SKM-1 (cell line): ENCODE measurements at regions not wholly inside any gene's neighbourhood (a gene's known extent, or its start where the extent isn't known, plus 50 kb on each side); places are given as distances from the start of the nearest gene placed in this dataset.

Source experiments
- DNase-seq: peaks from one replicate; lab custom pipeline; 2025; ENCODE audit not compliant: unreplicated experiment; lab: John Stamatoyannopoulos, UW

DNA sequence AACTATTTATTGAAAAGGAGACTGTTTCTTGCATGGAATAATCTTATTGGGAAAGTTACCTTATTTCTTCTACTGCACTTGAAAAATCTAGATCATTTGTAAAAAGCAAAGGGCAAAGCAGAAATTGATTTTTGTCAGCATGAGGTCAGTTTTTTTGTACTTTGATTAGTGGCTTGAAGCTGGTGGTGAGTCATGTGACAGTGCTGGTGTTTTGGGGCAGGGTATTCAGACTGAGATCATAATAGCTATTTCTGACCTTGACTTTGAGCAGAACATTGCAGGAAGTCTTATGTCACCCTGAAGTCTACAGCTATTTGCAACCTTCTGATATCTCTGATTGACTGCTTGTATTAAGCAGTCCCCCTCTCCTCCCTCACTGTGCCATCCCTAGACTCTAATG lies 66.3 kb upstream of the SORCS3 start:
- no peak for DNase-seq

DNA sequence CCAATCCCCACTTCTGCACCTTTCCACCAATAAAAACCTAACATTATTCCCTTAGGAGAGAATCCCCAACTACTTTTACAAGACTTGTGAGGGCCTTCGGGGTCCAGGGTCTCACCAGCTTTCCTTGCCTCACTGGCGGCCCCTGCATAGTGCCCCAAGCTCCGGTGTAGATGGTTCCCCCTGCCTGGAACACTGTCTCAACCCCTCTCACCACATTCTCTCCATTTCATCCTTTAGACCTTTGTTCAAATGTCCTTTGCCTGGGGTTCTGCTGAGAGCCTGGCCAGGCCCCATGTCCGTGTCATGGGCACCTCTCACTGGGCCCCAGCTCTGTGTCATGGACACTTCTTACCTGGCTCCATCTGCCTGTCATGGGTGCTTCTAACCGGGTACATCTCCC lies 64.5 kb upstream of the SORCS3 start:
- no peak for DNase-seq

DNA sequence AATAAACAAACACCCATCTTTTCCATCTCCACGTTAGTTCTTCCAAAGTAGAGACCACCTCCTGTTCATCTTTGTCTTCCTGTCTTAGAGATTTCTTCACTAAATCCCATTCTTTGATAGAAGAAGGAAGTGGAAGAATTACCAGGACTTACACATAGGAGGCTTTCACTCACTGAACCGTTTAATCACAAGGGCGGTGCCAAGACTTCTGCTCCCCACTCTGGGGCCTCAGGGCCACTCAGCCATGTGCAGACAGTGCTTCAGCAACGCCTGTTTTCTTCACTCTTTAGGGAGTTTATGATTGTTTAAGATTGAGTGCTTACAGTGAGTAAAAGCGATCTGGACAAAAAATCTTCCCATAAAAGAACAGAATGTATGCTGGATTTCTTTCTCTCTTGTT lies 63.9 kb upstream of the SORCS3 start:
- DNase-seq, result no peak

DNA sequence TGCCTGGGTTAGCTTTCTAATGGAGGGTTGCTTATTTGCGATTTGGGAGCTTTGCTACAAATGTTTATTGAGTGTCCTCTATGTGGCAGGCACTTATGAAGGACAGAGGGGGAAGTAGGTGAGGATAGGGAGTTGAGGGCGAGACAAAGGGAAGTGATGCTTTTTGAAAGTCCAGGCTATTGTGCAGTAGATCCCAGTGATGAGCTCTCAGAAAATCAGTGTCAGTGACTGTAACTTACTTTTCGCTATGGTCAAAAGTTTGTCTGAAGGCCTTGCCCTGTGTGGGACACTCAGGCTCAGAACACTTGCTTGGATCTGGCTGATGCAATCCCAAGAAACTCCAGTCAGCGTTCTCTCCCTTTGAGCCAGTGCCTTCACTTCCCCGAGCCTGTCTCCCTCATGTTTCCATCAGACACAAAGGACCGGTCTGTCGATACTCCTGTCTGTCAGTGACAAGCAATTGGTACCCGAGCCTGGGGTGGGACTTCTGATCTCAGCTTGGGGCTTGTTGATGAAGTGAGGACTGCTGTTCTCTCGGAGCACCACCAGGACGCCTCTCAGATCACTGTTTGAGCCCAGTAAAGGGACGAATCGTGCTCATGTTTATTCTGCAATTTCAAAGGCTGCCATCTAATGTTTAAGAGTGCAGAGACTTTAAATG lies 63.1 kb upstream of the SORCS3 start:
- DNase-seq, result no peak

DNA sequence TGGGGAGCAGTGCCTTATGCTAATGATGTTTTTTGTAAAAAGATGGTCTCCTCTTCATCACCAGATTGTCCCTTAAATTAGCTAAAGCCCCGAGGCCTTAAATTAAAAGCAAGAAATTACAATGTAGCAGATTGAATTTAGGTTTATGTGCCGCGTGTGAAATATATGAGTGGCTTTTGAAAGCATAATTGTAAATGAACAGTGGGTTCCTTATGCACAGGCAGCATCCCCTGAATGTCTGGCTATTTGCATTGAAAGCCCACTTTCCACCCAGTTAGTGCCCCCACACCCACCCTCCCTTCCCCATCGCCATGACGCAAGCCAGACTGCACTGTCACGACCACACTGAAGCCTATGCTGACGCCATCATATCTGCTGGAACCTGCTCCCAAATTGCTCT lies 62.4 kb upstream of the SORCS3 start:
- DNase-seq, result no peak

- no peak for DNase-seq
Observed at GRCh38 chr10:104579136-104579535, 62.0 kb upstream of the SORCS3 start.

DNA sequence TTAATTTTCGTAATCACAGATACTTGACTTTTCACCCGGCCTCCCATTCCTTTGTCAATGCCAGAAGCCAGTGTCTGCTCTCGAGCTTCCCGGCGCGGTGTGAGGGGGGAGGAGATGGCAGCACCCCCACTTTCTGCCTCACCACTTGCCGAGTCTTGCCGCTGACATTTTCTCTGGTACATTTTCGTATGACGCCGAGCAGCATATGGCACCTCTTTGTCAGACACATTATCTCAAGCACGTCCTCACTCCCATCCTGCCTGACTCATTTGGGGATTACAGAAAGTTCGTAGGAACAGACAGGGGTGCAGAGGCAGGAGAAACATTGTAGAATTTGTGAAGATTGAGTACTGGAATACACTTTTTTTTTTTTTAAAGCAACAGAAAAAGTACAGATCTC lies 60.8 kb upstream of the SORCS3 start:
- DNase-seq, result no peak

GRCh38 chr10:104580774-104581675 lies 60.1 kb upstream of the SORCS3 start:
- DNase-seq, result peak; percentile 28

GRCh38 chr10:104581884-104582601 lies 59.0 kb upstream of the SORCS3 start:
- DNase-seq, result no peak

- DNase-seq, result no peak
Observed at GRCh38 chr10:104582602-104582951, 58.5 kb upstream of the SORCS3 start.

DNA sequence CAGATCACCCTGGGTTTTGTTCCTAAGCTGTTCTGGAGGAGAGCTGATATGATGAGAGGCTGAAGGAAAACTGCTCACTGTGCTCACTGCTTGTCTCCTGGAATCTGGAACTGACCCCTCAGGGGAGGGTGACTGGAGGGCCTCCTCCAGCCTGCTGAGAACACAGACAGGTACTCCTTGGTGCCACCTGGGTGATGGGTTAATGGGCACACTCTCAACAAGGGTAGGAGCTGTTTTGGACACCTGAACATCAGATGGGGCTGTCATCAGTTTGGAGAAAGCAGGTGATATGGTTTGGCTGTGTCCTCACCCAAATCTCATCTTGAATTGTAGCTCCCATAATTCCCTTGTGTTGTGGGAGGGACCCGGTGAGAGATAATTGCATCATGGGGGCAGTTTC lies 58.1 kb upstream of the SORCS3 start:
- no peak for DNase-seq

GRCh38 chr10:104584541-104584940 lies 56.5 kb upstream of the SORCS3 start:
- no peak for DNase-seq

- no peak for DNase-seq
Observed at GRCh38 chr10:104587751-104588150, 53.3 kb upstream of the SORCS3 start.

GRCh38 chr10:104589431-104589830 lies 51.7 kb upstream of the SORCS3 start:
- no peak for DNase-seq

DNA sequence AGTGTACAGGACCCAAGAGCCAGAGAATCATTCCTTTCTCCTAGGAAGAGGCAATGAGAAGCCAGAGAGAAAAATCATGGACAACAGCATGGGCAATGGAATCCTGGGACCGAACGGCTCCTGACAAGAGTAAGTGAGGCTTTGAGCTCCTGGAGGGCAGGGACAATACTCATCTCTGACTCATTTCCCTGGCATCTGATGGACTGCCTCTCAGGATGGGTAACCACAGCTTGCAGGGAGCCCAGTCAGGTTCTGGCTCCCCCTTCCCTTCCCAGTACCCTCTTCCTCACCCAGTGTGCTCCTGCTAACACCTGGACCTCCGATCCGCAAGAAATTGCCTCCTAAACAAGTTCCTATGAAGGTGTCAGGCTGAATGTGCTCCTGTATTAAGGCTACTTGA lies 51.2 kb upstream of the SORCS3 start:
- no peak for DNase-seq
